HCT116 (cell line): ENCODE measurements at regions not wholly inside any gene's neighbourhood (a gene's known extent, or its start where the extent isn't known, plus 50 kb on each side); places are given as distances from the start of the nearest gene placed in this dataset.

Experiments
- ATAC-seq: fragments of 200-7000 bp; cut with Tn5 transposase; 2 replicates; pipeline ENCODE4 v1.9.1; 2020; ENCODE audit warnings: mild to moderate bottlenecking, moderate library complexity
- BruUV-seq: library from RNA; stranded (reverse); fragments of 400-500 nt; replicated peaks from 2 replicates; lab custom pipeline; 2021; lab: Mats Ljungman, UMichigan
- CTCF ChIA-PET: fragments of 300-600 bp; sonication (Branson Sonifier 250); formaldehyde crosslinking; loops from one replicate; lab custom pipeline; 2021; ENCODE audit warnings: antibody characterized with exemption; lab: Charles Lee
- POLR2A ChIA-PET: fragments of 300-600, 350-600 bp; sonication (Branson Sonifier 250); formaldehyde crosslinking; loops from one replicate; lab custom pipeline; 2021; ENCODE audit warnings: antibody characterized with exemption; lab: Charles Lee
- RAD21 ChIA-PET, 2 experiments: fragments of 300-600 bp; sonication (Branson Sonifier 250); formaldehyde crosslinking; loops; one replicate each; lab custom pipeline; 2023; ENCODE audit warnings: low total read pairs in 2 of 2; ENCODE audit not compliant: uncharacterized antibody in 2 of 2, unreplicated experiment in 2 of 2, low non-redundant PET in 1 of 2; lab: Charles Lee
- DNase-seq: peaks from one replicate; pipeline ENCODE4 v3.0.0-alpha.2; 2010; ENCODE audit warnings: low read depth, low spot score
- H2AFZ ChIP-seq: fragments of 200-600 bp; shearing (Covaris generic), sonication (generic); 2 replicates; pipeline ENCODE4 v1.6.1; 2017; ENCODE audit warnings: low read depth, mixed run types, mixed read lengths, antibody characterized with exemption, low read length; ENCODE audit not compliant: poor library complexity, severe bottlenecking
- H3K27ac ChIP-seq: 2 replicates; pipeline ENCODE4 v1.5.1; 2012; ENCODE audit warnings: low read depth, low read length
- H3K27me3 ChIP-seq: fragments of 200-600 bp; sonication (generic); 2 replicates; pipeline ENCODE4 v1.6.1; 2016; ENCODE audit warnings: mixed run types, low read length, mixed read lengths; ENCODE audit not compliant: insufficient read depth
- H3K36me3 ChIP-seq, 2 experiments: fragments of 200-500 bp in 1 of 2; fragments of 200-600 bp in 1 of 2; sonication (Bioruptor generic) in 1 of 2; sonication (generic) in 1 of 2; 2 replicates each; pipeline versions ENCODE4 v1.5.1 to v1.6.1; 2014 to 2016; ENCODE audit warnings: low read length in 2 of 2, inconsistent platforms in 1 of 2, mixed read lengths in 1 of 2, mixed run types in 1 of 2; ENCODE audit not compliant: insufficient read depth in 2 of 2, control insufficient read depth in 1 of 2
- H3K4me1 ChIP-seq, 2 experiments: fragments of 200-600 bp in 1 of 2; sonication (generic) in 1 of 2; 2 replicates each; pipeline versions ENCODE4 v1.5.1 to v1.6.1; 2012 to 2017; ENCODE audit warnings: low read length in 2 of 2, inconsistent platforms in 1 of 2, mild to moderate bottlenecking in 1 of 2, mixed read lengths in 1 of 2, mixed run types in 1 of 2, moderate library complexity in 1 of 2; ENCODE audit not compliant: insufficient read depth in 2 of 2, control insufficient read depth in 1 of 2
- H3K4me2 ChIP-seq: fragments of 200-600 bp; sonication (generic); 2 replicates; pipeline ENCODE4 v1.6.1; 2017; ENCODE audit warnings: mixed run types, low read length, mixed read lengths
- H3K4me3 ChIP-seq, 2 experiments: fragments of 200-600 bp in 1 of 2; sonication (generic) in 1 of 2; replicated peaks in 1 of 2; 2 replicates each; pipeline ENCODE4 v1.5.1; 2011 to 2016; ENCODE audit warnings: low read length in 2 of 2, control low read depth in 1 of 2, low read depth in 1 of 2, mild to moderate bottlenecking in 1 of 2, mixed read lengths in 1 of 2, mixed run types in 1 of 2
- H3K79me2 ChIP-seq: fragments of 200-600 bp; sonication (generic); 2 replicates; pipeline ENCODE4 v1.6.1; 2017; ENCODE audit warnings: mild to moderate bottlenecking, mixed run types, low read length, moderate library complexity, mixed read lengths; ENCODE audit not compliant: insufficient read depth
- H3K9ac ChIP-seq: fragments of 200-600 bp; sonication (generic); 2 replicates; pipeline ENCODE4 v1.6.1; 2016; ENCODE audit warnings: low read length, mixed read lengths
- H3K9me2 ChIP-seq: fragments of 200-600 bp; sonication (generic), shearing (Covaris generic); 2 replicates; pipeline ENCODE4 v1.6.1; 2017; ENCODE audit warnings: mixed run types, mild to moderate bottlenecking, moderate library complexity; ENCODE audit not compliant: insufficient read depth
- H3K9me3 ChIP-seq, 2 experiments: fragments of 200-500 bp in 1 of 2; fragments of 200-600 bp in 1 of 2; sonication (Bioruptor generic) in 1 of 2; sonication (generic) in 1 of 2; 2 replicates each; pipeline ENCODE4 v1.6.1; 2014 to 2017; ENCODE audit warnings: low read length in 2 of 2, mixed read lengths in 2 of 2, inconsistent platforms in 1 of 2, low read depth in 1 of 2, mild to moderate bottlenecking in 1 of 2, mixed run types in 1 of 2, moderate library complexity in 1 of 2; ENCODE audit not compliant: control insufficient read depth in 1 of 2, insufficient read depth in 1 of 2
- H4K20me1 ChIP-seq: fragments of 200-600 bp; sonication (generic), shearing (Covaris generic); 2 replicates; pipeline ENCODE4 v1.6.1; 2017; ENCODE audit warnings: mixed run types, mild to moderate bottlenecking, moderate library complexity; ENCODE audit not compliant: insufficient read depth
- CBX3 ChIP-seq: IDR thresholded peaks from 2 replicates; pipeline ENCODE4 v1.6.1; 2012; ENCODE audit warnings: low read depth
- CEBPB ChIP-seq: IDR thresholded peaks from 2 replicates; pipeline ENCODE4 v1.6.1; 2012; ENCODE audit warnings: low read depth
- EGR1 ChIP-seq: IDR thresholded peaks from 2 replicates; pipeline ENCODE4 v1.6.1; 2012; ENCODE audit warnings: low read depth
- EZH2 ChIP-seq: fragments of 200-600 bp; sonication (generic); IDR thresholded peaks from 2 replicates; pipeline ENCODE4 v1.6.1; 2017; ENCODE audit warnings: antibody characterized with exemption, mixed run types
- EZH2phosphoT487 ChIP-seq: fragments of 200-600 bp; IDR thresholded peaks from 2 replicates; pipeline ENCODE4 v1.6.1; 2018; ENCODE audit warnings: antibody characterized with exemption, borderline replicate concordance
- FOSL1 ChIP-seq: IDR thresholded peaks from 2 replicates; pipeline ENCODE4 v1.6.1; 2012; ENCODE audit warnings: low read depth
- POLR2A ChIP-seq: IDR thresholded peaks from 2 replicates; pipeline ENCODE4 v1.7.0; 2011; ENCODE audit warnings: borderline replicate concordance; ENCODE audit not compliant: insufficient read depth, insufficient read length; ENCODE audit errors: extremely low read depth
- POLR2AphosphoS5 ChIP-seq: IDR thresholded peaks from 2 replicates; pipeline ENCODE4 v1.6.1; 2011; ENCODE audit warnings: mild to moderate bottlenecking, low read depth, low read length, moderate library complexity
- RAD21 ChIP-seq: IDR thresholded peaks from 2 replicates; pipeline ENCODE4 v1.6.1; 2012; ENCODE audit warnings: low read depth, mild to moderate bottlenecking
- SIN3A ChIP-seq: IDR thresholded peaks from 2 replicates; pipeline ENCODE4 v1.6.1; 2012; ENCODE audit warnings: low read depth
- SP1 ChIP-seq: IDR thresholded peaks from 2 replicates; pipeline ENCODE4 v1.6.1; 2012; ENCODE audit warnings: low read depth
- TCF7L2 ChIP-seq: IDR thresholded peaks from 2 replicates; pipeline ENCODE4 v1.7.0; 2011; ENCODE audit warnings: borderline replicate concordance, inconsistent platforms; ENCODE audit not compliant: insufficient read depth, insufficient read length; ENCODE audit errors: extremely low read depth
- YY1 ChIP-seq: IDR thresholded peaks from 2 replicates; pipeline ENCODE4 v1.6.1; 2011; ENCODE audit warnings: low read length, low read depth, moderate library complexity, mild to moderate bottlenecking; ENCODE audit not compliant: insufficient replicate concordance; ENCODE audit errors: extremely low read depth
- intact Hi-C: fragments of 100-400 bp; cut with micrococcal nuclease; formaldehyde crosslinking; loops from 2 replicates; pipeline ENCODE4 v1.10.0; 2022
- TF ChIP-seq, protein P1 (sequence below): IDR thresholded peaks from 2 replicates; pipeline ENCODE4 v1.6.1; 2012; ENCODE audit warnings: low read depth
- TF ChIP-seq, protein P2 (sequence below): IDR thresholded peaks from 2 replicates; pipeline ENCODE4 v1.6.1; 2012
- TF ChIP-seq, protein P3 (sequence below), 3 experiments: fragments of 200-600 bp in 1 of 3; sonication (generic) in 1 of 3; IDR thresholded peaks in 2 of 3; conservative IDR thresholded peaks in 1 of 3; 2 replicates each; pipeline ENCODE4 v1.5.1; 2012 to 2017; ENCODE audit warnings: low read depth in 2 of 3, low read length in 2 of 3, antibody characterized with exemption in 1 of 3, borderline replicate concordance in 1 of 3, control low read depth in 1 of 3, mild to moderate bottlenecking in 1 of 3, mixed read lengths in 1 of 3, mixed run types in 1 of 3, moderate library complexity in 1 of 3; ENCODE audit not compliant: insufficient read depth in 1 of 3
- TF ChIP-seq, protein P4 (sequence below): IDR thresholded peaks from 2 replicates; pipeline ENCODE4 v1.6.1; 2012
- TF ChIP-seq, protein P5 (sequence below): IDR thresholded peaks from 2 replicates; pipeline ENCODE4 v1.6.1; 2011; ENCODE audit warnings: mild to moderate bottlenecking, low read length, moderate library complexity; ENCODE audit not compliant: insufficient replicate concordance; ENCODE audit errors: extremely low read depth

DNA sequence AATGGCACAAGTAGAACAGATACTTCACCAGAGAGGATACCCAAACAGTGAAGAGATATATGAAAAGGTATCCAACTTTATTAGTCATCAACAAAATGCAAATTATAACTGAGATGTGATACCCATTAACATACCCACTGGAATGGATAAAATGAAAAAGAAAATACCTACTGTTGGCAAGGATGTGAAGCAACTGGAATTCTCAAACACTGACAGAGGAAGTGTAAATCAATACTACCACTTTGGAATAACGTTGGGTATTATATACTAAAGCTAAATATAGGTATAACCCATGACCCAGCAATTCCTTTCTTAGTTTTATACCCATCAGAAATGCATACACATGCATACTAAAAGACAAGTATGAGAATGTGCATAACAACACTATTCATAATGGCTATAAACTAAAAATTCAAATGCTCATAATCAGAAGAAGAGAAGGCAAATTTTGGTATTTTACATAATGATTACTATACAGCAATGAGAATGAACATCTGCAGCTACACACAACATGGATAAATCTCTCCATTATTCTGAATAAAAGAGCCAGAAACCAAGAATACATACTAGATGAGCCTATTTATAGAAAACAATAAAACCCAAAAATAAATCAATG lies 80.6 kb downstream of the RPL27A start:
- no peak overlapping the region for H3K4me3 ChIP-seq
- H3K4me1 ChIP-seq, result peaks cover 19 to 33% of the 10 kb centered on the region in 2 experiments
- H3K27ac ChIP-seq, result no peak overlapping the region
- H3K9me2 ChIP-seq, result no peaks in the 10 kb centered on the region
- H4K20me1 ChIP-seq, result no peaks in the 10 kb centered on the region
- H3K36me3 ChIP-seq, result no peaks in the 10 kb centered on the region
- H3K27me3 ChIP-seq, result no peaks in the 10 kb centered on the region
- no peaks in the 10 kb centered on the region for H3K79me2 ChIP-seq
- intact Hi-C loops, result no loop called here
- ATAC-seq, result no peak
- ChIA-PET POLR2A (no interaction called here), CTCF (no interaction called here), RAD21 (no interaction called here)
- BruUV-seq, result no TSS peak
- no peaks in the 10 kb centered on the region for H3K9me3 ChIP-seq
- no peak for DNase-seq
- no peak overlapping the region for H3K4me2 ChIP-seq
- H2AFZ ChIP-seq, result no peak overlapping the region
- TF ChIP-seq EZH2phosphoT487, result no peak
- TF ChIP-seq, protein P1, sequence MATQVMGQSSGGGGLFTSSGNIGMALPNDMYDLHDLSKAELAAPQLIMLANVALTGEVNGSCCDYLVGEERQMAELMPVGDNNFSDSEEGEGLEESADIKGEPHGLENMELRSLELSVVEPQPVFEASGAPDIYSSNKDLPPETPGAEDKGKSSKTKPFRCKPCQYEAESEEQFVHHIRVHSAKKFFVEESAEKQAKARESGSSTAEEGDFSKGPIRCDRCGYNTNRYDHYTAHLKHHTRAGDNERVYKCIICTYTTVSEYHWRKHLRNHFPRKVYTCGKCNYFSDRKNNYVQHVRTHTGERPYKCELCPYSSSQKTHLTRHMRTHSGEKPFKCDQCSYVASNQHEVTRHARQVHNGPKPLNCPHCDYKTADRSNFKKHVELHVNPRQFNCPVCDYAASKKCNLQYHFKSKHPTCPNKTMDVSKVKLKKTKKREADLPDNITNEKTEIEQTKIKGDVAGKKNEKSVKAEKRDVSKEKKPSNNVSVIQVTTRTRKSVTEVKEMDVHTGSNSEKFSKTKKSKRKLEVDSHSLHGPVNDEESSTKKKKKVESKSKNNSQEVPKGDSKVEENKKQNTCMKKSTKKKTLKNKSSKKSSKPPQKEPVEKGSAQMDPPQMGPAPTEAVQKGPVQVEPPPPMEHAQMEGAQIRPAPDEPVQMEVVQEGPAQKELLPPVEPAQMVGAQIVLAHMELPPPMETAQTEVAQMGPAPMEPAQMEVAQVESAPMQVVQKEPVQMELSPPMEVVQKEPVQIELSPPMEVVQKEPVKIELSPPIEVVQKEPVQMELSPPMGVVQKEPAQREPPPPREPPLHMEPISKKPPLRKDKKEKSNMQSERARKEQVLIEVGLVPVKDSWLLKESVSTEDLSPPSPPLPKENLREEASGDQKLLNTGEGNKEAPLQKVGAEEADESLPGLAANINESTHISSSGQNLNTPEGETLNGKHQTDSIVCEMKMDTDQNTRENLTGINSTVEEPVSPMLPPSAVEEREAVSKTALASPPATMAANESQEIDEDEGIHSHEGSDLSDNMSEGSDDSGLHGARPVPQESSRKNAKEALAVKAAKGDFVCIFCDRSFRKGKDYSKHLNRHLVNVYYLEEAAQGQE, result no peak
- TF ChIP-seq, protein P2, sequence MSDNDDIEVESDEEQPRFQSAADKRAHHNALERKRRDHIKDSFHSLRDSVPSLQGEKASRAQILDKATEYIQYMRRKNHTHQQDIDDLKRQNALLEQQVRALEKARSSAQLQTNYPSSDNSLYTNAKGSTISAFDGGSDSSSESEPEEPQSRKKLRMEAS, result no peak
- TF ChIP-seq, protein P3, sequence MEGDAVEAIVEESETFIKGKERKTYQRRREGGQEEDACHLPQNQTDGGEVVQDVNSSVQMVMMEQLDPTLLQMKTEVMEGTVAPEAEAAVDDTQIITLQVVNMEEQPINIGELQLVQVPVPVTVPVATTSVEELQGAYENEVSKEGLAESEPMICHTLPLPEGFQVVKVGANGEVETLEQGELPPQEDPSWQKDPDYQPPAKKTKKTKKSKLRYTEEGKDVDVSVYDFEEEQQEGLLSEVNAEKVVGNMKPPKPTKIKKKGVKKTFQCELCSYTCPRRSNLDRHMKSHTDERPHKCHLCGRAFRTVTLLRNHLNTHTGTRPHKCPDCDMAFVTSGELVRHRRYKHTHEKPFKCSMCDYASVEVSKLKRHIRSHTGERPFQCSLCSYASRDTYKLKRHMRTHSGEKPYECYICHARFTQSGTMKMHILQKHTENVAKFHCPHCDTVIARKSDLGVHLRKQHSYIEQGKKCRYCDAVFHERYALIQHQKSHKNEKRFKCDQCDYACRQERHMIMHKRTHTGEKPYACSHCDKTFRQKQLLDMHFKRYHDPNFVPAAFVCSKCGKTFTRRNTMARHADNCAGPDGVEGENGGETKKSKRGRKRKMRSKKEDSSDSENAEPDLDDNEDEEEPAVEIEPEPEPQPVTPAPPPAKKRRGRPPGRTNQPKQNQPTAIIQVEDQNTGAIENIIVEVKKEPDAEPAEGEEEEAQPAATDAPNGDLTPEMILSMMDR (IDR thresholded peaks at IDR 0.05 in 2 of 3, conservative IDR thresholded peaks at IDR 0.05 in 1 of 3; ENCODE audit: borderline replicate concordance in 1 of 3, insufficient read depth in 1 of 3, low read depth in 2 of 3, low read length in 2 of 3), result no peak
- no peak for TF ChIP-seq POLR2A
- no peak for TF ChIP-seq CEBPB
- TF ChIP-seq, protein P4, sequence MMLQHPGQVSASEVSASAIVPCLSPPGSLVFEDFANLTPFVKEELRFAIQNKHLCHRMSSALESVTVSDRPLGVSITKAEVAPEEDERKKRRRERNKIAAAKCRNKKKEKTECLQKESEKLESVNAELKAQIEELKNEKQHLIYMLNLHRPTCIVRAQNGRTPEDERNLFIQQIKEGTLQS, result no peak
- TF ChIP-seq POLR2AphosphoS5, result no peak
- TF ChIP-seq, protein P5, sequence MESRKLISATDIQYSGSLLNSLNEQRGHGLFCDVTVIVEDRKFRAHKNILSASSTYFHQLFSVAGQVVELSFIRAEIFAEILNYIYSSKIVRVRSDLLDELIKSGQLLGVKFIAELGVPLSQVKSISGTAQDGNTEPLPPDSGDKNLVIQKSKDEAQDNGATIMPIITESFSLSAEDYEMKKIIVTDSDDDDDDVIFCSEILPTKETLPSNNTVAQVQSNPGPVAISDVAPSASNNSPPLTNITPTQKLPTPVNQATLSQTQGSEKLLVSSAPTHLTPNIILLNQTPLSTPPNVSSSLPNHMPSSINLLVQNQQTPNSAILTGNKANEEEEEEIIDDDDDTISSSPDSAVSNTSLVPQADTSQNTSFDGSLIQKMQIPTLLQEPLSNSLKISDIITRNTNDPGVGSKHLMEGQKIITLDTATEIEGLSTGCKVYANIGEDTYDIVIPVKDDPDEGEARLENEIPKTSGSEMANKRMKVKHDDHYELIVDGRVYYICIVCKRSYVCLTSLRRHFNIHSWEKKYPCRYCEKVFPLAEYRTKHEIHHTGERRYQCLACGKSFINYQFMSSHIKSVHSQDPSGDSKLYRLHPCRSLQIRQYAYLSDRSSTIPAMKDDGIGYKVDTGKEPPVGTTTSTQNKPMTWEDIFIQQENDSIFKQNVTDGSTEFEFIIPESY, result no peak
- no peak for TF ChIP-seq RAD21
- no peak for TF ChIP-seq EZH2
- TF ChIP-seq CBX3, result no peak
- no peak for TF ChIP-seq SIN3A
- TF ChIP-seq TCF7L2, result no peak
- TF ChIP-seq FOSL1, result no peak
- no peak for TF ChIP-seq SP1
- no peak for TF ChIP-seq EGR1
- TF ChIP-seq YY1, result no peak
- no peak overlapping the region for H3K9ac ChIP-seq
